GM06990 (cell line): ENCODE measurements at regions not wholly inside any gene's neighbourhood (a gene's known extent, or its start where the extent isn't known, plus 50 kb on each side); places are given as distances from the start of the nearest gene placed in this dataset.
"Not testable (repeated sequence)": the region's sequence is repeated elsewhere in the genome, so short reads cannot be mapped to it uniquely, and the experiment has no call there.

Source experiments
- DNase-seq: peaks from one replicate; pipeline ENCODE4 v3.0.0-alpha.2; 2011; ENCODE audit not compliant: insufficient read length; ENCODE audit errors: extremely low read depth
- H3K27me3 ChIP-seq: replicated peaks from 2 replicates; pipeline ENCODE4 v1.6.0; 2011; ENCODE audit warnings: low read length; ENCODE audit not compliant: control insufficient read depth, insufficient read depth
- H3K36me3 ChIP-seq: 2 replicates; pipeline ENCODE4 v1.5.1; 2011; ENCODE audit warnings: low read length; ENCODE audit not compliant: control insufficient read depth, insufficient read depth
- H3K4me3 ChIP-seq: replicated peaks from 2 replicates; pipeline ENCODE4 v1.5.1; 2011; ENCODE audit warnings: low read depth, mild to moderate bottlenecking, control low read depth, low read length
- TF ChIP-seq, protein P1 (sequence below): IDR thresholded peaks from 2 replicates; pipeline ENCODE4 v1.5.1; 2011; ENCODE audit warnings: low read length, control low read depth, mild to moderate bottlenecking, inconsistent platforms; ENCODE audit not compliant: insufficient read depth, poor library complexity, severe bottlenecking

DNA sequence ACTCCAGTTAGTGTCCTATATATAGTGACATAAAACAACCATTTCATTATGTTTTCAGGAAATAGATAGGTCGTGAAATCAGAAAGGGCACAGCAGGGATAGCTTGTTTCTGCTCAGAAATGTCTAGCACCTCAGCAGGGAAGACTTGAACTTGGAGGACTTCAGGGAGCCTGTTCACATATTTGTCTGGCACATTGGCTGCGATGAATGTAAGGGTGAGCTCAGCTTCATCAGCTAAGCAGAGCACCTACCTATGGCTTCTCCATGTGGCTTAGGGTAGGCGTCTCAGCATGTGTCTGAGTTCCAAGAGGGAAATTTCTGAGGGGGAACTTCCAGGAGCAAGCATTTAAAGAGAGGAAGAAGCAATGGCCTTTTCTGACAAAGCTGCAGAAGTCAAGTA is 126.2 kb downstream of the PCDH10 start:
- TF ChIP-seq, protein P1, sequence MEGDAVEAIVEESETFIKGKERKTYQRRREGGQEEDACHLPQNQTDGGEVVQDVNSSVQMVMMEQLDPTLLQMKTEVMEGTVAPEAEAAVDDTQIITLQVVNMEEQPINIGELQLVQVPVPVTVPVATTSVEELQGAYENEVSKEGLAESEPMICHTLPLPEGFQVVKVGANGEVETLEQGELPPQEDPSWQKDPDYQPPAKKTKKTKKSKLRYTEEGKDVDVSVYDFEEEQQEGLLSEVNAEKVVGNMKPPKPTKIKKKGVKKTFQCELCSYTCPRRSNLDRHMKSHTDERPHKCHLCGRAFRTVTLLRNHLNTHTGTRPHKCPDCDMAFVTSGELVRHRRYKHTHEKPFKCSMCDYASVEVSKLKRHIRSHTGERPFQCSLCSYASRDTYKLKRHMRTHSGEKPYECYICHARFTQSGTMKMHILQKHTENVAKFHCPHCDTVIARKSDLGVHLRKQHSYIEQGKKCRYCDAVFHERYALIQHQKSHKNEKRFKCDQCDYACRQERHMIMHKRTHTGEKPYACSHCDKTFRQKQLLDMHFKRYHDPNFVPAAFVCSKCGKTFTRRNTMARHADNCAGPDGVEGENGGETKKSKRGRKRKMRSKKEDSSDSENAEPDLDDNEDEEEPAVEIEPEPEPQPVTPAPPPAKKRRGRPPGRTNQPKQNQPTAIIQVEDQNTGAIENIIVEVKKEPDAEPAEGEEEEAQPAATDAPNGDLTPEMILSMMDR: no peak
- H3K4me3 ChIP-seq: no peak overlapping the region
- no peaks in the 10 kb centered on the region for H3K27me3 ChIP-seq
- no peak for DNase-seq
- no peaks in the 10 kb centered on the region for H3K36me3 ChIP-seq

DNA sequence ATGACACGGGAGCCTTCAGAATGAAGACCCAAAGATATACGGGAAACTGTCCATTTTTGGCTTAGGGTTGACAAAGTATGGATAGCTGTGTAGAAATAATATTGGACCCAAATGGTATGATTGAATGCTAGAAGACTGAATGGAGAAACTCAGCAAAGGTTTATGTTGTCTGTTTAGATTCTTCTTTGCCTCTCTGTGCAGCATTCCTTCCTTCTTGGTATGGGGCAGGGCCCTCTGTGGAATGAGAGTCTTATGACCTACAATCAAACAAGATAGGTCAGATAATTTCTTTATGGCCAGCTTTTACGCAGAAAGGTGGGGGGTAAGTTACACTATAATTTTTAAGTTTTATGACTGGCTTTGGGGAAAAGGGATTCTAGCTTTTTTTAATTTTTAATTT is 124.3 kb downstream of the PCDH10 start:
- DNase-seq: no peak
- H3K4me3 ChIP-seq: no peak overlapping the region
- TF ChIP-seq, protein P1: no peak
- no peaks in the 10 kb centered on the region for H3K36me3 ChIP-seq
- no peaks in the 10 kb centered on the region for H3K27me3 ChIP-seq

DNA sequence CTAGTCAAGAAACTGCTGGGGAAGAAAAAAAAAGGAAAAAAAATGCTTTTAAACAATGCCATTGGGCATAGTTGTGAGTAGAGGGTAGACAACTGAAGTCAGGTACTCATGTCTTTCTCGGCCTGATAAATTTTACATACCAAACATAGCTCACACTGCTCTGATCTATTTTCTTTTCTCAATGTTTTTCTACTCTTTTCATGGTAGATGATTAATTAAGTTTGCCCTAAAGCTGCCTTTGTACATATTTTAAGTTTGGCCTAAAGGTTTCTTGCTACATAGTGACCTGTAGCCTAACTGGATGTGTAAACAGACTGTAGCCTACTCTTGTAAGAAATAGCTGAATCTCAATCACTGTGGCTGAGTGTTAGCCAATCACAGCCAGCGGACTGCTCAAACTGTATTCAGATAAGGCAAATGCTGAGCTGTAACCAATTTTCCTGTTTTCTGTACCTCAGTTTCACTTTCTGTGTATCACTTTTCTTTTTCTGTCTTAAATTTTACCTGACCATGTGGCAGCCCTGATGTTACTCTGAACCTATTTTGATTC is 121.0 kb downstream of the PCDH10 start:
- TF ChIP-seq, protein P1: no peak
- Histone ChIP-seq H3K27me3 (no peaks in the 10 kb centered on the region), H3K36me3 (no peaks in the 10 kb centered on the region), H3K4me3 (no peak overlapping the region)
- no peak for DNase-seq

DNA sequence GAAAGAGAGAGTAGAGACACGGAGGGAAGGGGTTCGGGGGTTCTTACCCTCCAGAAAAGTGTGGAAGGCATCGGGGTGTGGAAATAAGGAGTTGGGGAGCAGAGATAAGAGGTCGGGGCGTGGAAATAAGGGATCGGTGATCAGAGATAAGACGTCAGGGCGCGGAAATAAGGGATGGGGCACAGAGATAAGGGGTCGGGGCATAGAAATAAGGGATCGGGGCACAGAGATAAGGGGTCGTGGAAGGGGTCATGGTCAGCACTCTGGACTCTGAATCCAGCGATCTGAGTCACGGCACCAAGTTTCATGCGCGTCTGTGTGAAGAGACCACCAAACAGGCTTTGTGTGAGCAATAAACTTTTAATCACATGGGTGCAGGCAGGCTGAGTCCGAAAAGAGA is 119.1 kb downstream of the PCDH10 start:
- TF ChIP-seq, protein P1: no peak
- Histone ChIP-seq H3K36me3 (no peaks in the 10 kb centered on the region), H3K27me3 (no peaks in the 10 kb centered on the region), H3K4me3 (no peak overlapping the region)
- DNase-seq: no peak

DNA sequence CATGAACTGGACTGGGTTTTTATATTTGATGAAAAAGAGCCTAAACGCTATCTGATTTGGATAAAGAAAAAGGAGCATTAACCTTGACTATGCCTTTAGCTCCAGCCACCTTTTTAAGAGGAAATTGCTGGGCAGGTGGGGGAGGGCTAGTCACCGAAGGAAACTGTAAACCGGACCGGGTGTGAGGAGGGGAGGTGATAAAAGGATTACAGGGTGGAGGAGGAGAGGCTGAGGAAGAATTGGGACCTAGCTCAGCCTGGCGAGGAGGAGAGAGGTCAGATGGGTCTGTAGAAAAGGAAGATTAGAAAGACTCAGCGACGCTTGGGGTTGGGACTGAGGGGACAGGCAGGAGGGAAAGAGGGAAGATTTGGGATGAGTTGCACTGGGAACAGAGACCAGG is 118.4 kb downstream of the PCDH10 start:
- not testable (repeated sequence) for H3K4me3 ChIP-seq

DNA sequence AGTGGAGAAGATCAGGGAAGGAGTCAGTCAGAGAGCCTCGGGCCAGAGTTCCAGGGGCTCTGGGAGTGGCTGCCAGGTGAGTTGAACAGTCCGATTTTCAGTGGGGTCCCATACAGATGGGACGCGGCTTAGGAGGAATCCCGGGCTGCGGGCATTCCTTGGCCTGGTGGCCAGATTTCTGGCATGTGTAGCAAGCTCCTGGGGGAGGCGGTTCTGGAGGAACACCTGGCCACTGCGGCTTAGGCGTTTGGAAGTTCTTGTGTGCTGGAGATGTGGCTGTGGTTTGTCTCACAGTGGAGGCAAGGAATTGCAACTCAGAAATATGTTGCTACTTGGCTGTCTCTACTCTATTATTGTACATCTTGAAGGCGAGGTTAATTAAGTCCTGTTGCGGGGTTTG is 117.9 kb downstream of the PCDH10 start:
- not testable (repeated sequence) for H3K36me3 ChIP-seq, DNase-seq, H3K4me3 ChIP-seq, H3K27me3 ChIP-seq

More for the DNA sequence above, 118.4 kb downstream of the PCDH10 start:
- not testable (repeated sequence) for H3K27me3 ChIP-seq, H3K36me3 ChIP-seq, DNase-seq

DNA sequence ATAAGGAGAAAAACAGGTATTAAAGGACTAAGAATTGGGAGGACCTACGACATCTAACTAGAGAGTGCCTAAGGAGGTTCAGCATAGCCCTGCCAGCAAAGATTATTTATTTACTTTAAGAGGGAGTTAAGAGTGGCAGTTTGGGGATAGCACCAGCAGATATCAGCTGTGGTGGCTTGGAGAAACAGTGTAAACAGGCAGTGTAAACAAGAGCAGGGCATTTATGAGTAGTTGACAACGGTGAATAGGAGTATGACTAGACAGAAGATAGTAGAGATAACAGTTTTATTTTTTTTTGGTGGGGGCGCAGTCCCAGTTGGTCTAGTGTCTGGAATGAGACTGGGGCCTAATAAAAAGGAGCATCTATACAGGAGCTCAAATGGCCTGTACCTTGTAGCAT is 115.2 kb downstream of the PCDH10 start:
- not testable (repeated sequence) for H3K4me3 ChIP-seq, DNase-seq, H3K36me3 ChIP-seq, H3K27me3 ChIP-seq
